SK-N-SH (cell line): ENCODE measurements at regions not wholly inside any gene's neighbourhood (a gene's known extent, or its start where the extent isn't known, plus 50 kb on each side); places are given as distances from the start of the nearest gene placed in this dataset.

Experiments
- CTCF ChIA-PET: fragments of 300-600, 350-600 bp; formaldehyde crosslinking; extraction: SDS; loops from one replicate; lab custom pipeline; 2021; lab: Yijun Ruan, JAX
- POLR2A ChIA-PET: fragments of 350-600 bp; sonication (Branson Sonifier 250); formaldehyde crosslinking; extraction: SDS; loops from one replicate; lab custom pipeline; 2020; ENCODE audit warnings: antibody characterized with exemption, inconsistent platforms; lab: Yijun Ruan, JAX
- DNase-seq: peaks from one replicate; pipeline ENCODE4 v3.0.0; 2012
- H2AFZ ChIP-seq: fragments of 200-600 bp; sonication (generic); 2 replicates; pipeline ENCODE4 v1.8.1; 2016; ENCODE audit warnings: antibody characterized with exemption, mild to moderate bottlenecking, low read depth
- H3F3A ChIP-seq: fragments of 200-600 bp; sonication (generic); replicated peaks from 2 replicates; pipeline ENCODE3; 2016; ENCODE audit warnings: antibody characterized with exemption, mild to moderate bottlenecking; ENCODE audit not compliant: insufficient read depth
- H3K27ac ChIP-seq, 2 experiments: fragments of 200-500 bp in 1 of 2; fragments of 200-600 bp in 1 of 2; sonication (Bioruptor generic) in 1 of 2; sonication (generic), shearing (Covaris generic) in 1 of 2; 2 replicates each; pipeline versions ENCODE4 v1.5.1 to v1.6.1; 2014 to 2016; ENCODE audit warnings: low read depth in 2 of 2, inconsistent platforms in 1 of 2, low read length in 1 of 2, mild to moderate bottlenecking in 1 of 2, mixed read lengths in 1 of 2
- H3K27me3 ChIP-seq: fragments of 200-600 bp; sonication (generic), shearing (Covaris generic); 2 replicates; pipeline ENCODE4 v1.6.1; 2016; ENCODE audit warnings: mixed run types; ENCODE audit not compliant: insufficient read depth
- H3K36me3 ChIP-seq, 2 experiments: fragments of 200-500 bp in 1 of 2; fragments of 200-600 bp in 1 of 2; sonication (Bioruptor generic) in 1 of 2; sonication (generic) in 1 of 2; replicated peaks in 1 of 2; 2 replicates each; pipeline versions ENCODE3 to v1.5.1; 2014 to 2016; ENCODE audit warnings: low read length in 1 of 2, mild to moderate bottlenecking in 1 of 2; ENCODE audit not compliant: insufficient read depth in 2 of 2, control insufficient read depth in 1 of 2
- H3K4me1 ChIP-seq, 2 experiments: fragments of 200-500 bp in 1 of 2; fragments of 200-600 bp in 1 of 2; sonication (Bioruptor generic) in 1 of 2; sonication (generic), shearing (Covaris generic) in 1 of 2; 2 replicates each; pipeline versions ENCODE4 v1.5.1 to v1.6.1; 2014 to 2016; ENCODE audit warnings: low read depth in 1 of 2, low read length in 1 of 2, mixed run types in 1 of 2; ENCODE audit not compliant: insufficient read depth in 2 of 2, control insufficient read depth in 1 of 2
- H3K4me2 ChIP-seq: fragments of 200-600 bp; sonication (generic), shearing (Covaris generic); 2 replicates; pipeline ENCODE4 v1.6.1; 2017; ENCODE audit warnings: mixed run types
- H3K4me3 ChIP-seq, 2 experiments: fragments of 200-500 bp in 1 of 2; fragments of 200-600 bp in 1 of 2; sonication (Bioruptor generic) in 1 of 2; sonication (generic), shearing (Covaris generic) in 1 of 2; 2 replicates each; pipeline versions ENCODE4 v1.5.1 to v1.8.1; 2014 to 2016; ENCODE audit warnings: low read depth in 2 of 2, inconsistent platforms in 1 of 2, low read length in 1 of 2, mild to moderate bottlenecking in 1 of 2, mixed read lengths in 1 of 2, moderate library complexity in 1 of 2
- H3K79me2 ChIP-seq: fragments of 200-600 bp; sonication (generic); 2 replicates; pipeline ENCODE4 v1.8.1; 2017; ENCODE audit warnings: mild to moderate bottlenecking; ENCODE audit not compliant: insufficient read depth
- H3K9ac ChIP-seq: fragments of 200-600 bp; sonication (generic); 2 replicates; pipeline ENCODE4 v1.6.1; 2017; ENCODE audit warnings: mixed run types
- H3K9me2 ChIP-seq: fragments of 200-600 bp; sonication (generic); 2 replicates; pipeline ENCODE4 v1.6.1; 2017; ENCODE audit warnings: mixed run types
- H3K9me3 ChIP-seq: fragments of 200-600 bp; sonication (generic); 2 replicates; pipeline ENCODE4 v1.6.1; 2017; ENCODE audit warnings: mixed run types, mild to moderate bottlenecking, moderate library complexity
- H4K20me1 ChIP-seq: fragments of 200-600 bp; sonication (generic); 2 replicates; pipeline ENCODE4 v1.6.1; 2017; ENCODE audit warnings: mild to moderate bottlenecking, mixed run types; ENCODE audit not compliant: insufficient read depth
- CTCF ChIP-seq: fragments of 200-600 bp; sonication (generic); IDR thresholded peaks from 2 replicates; pipeline ENCODE4 v1.6.1; 2017; ENCODE audit warnings: antibody characterized with exemption, mild to moderate bottlenecking, moderate library complexity
- EP300 ChIP-seq, 2 experiments: IDR thresholded peaks; 2 replicates each; pipeline versions ENCODE4 v1.4.0 to v1.6.1; 2012; ENCODE audit warnings: borderline replicate concordance in 1 of 2, low read depth in 1 of 2, low read length in 1 of 2
- FOXJ3 ChIP-seq: sonication (generic); formaldehyde crosslinking; IDR thresholded peaks from 2 replicates; pipeline ENCODE4 v1.5.1; 2020; ENCODE audit warnings: mild to moderate bottlenecking, missing genetic modification reagents
- GABPA ChIP-seq: IDR thresholded peaks from 2 replicates; pipeline ENCODE4 v1.4.0; 2012; ENCODE audit warnings: low read depth, mild to moderate bottlenecking
- MXI1 ChIP-seq: IDR thresholded peaks from 2 replicates; pipeline ENCODE4 v1.6.1; 2012; ENCODE audit warnings: mild to moderate bottlenecking, low read depth, low read length, improper control_type of control experiment
- RFX5 ChIP-seq: IDR thresholded peaks from 2 replicates; pipeline ENCODE4 v1.6.1; 2012; ENCODE audit warnings: mild to moderate bottlenecking, improper control_type of control experiment, low read length
- RXRA ChIP-seq: IDR thresholded peaks from 2 replicates; pipeline ENCODE4 v1.4.0; 2012; ENCODE audit warnings: low read depth, mild to moderate bottlenecking, borderline replicate concordance
- TCF12 ChIP-seq: IDR thresholded peaks from 2 replicates; pipeline ENCODE4 v1.4.0; 2012
- YY1 ChIP-seq: IDR thresholded peaks from 2 replicates; pipeline ENCODE4 v1.4.0; 2012; ENCODE audit warnings: low read depth, mild to moderate bottlenecking
- WGBS: methylation state at CpG from one replicate; pipeline ENCODE4 v1.1.6; 2017; ENCODE audit warnings: low lambda C conversion rate; 5-methylcytosine and 5-hydroxymethylcytosine counted together
- TF ChIP-seq, protein P1 (sequence below): IDR thresholded peaks from 2 replicates; pipeline ENCODE4 v1.4.0; 2012; ENCODE audit warnings: low read depth
- TF ChIP-seq, protein P2 (sequence below): IDR thresholded peaks from 2 replicates; pipeline ENCODE4 v1.4.0; 2012; ENCODE audit warnings: low read depth, borderline replicate concordance

GRCh38 chr4:107392951-107393350, 327.1 kb downstream of the PAPSS1 start:
- DNase-seq = peak; percentile 30
- H3K9me2 ChIP-seq = no peaks in the 10 kb centered on the region
- H3K27ac ChIP-seq = peak overlapping the region in 1 of 2 experiments; percentile 85; a peak in 3 of 4 replicates
- no peaks in the 10 kb centered on the region for H3K36me3 ChIP-seq
- no peak overlapping the region for H3K9ac ChIP-seq
- H3K79me2 ChIP-seq = no peaks in the 10 kb centered on the region
- H3F3A ChIP-seq = no peaks in the 10 kb centered on the region
- POLR2A ChIA-PET = no interaction called here
- H3K4me3 ChIP-seq = no peak overlapping the region
- H3K4me1 ChIP-seq = peaks cover 8 to 12% of the 10 kb centered on the region in 2 experiments; a peak in 3 of 4 replicates
- no peak for TF ChIP-seq CTCF
- no peak for TF ChIP-seq YY1
- TF ChIP-seq EP300 (IDR thresholded peaks at IDR 0.05; ENCODE audit: borderline replicate concordance in 1 of 2, low read depth in 1 of 2, low read length in 1 of 2) = peak in 1 of 2 experiments; percentile 40; a peak in 1 of 4 replicates
- TF ChIP-seq TCF12 = peak; percentile 61
- peak; percentile 28; the same call in 1 of the 2 replicates for TF ChIP-seq MXI1
- TF ChIP-seq, protein P1, sequence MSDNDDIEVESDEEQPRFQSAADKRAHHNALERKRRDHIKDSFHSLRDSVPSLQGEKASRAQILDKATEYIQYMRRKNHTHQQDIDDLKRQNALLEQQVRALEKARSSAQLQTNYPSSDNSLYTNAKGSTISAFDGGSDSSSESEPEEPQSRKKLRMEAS = 0 out of 2 replicates have a peak, but pooled peaks have one; percentile 26
- CTCF ChIA-PET = interaction anchor here (0.7 to 1.4 kb wide), 2 partner anchors 16 to 22 kb away, joined by 3 to 4 read pairs; no protein-coding TSS in a partner anchor
- 31% methylated on average over 2 of the region's 2 CpGs for WGBS
- peak overlapping the region; percentile 30; the same call in 1 of the 2 replicates for H3K4me2 ChIP-seq
- no peaks in the 10 kb centered on the region for H3K27me3 ChIP-seq
- H3K9me3 ChIP-seq = no peaks in the 10 kb centered on the region
- H4K20me1 ChIP-seq = no peaks in the 10 kb centered on the region
- H2AFZ ChIP-seq = peak overlapping the region; percentile 79

DNA sequence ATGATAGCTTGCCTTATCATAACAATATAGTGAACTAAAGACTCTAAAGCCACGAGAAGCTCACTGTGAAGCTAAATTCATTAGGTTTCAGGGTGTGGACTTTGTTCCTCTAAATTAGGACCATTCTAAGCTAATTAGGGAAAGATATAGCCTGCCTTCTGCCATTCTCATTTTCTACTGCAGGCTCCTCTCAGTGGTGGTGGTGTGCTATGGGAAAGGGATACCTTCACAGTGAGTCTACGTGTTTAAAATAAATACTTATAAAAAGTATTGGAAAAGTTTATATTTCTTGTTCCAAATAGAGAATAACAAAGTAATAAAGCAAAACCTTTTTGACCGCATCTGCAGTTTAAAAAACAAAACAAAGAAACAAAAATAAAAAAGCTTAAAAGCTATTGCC, 327.7 kb downstream of the PAPSS1 start:
- Histone ChIP-seq H3K4me2 (peak overlapping the region; percentile 30; the same call in 1 of the 2 replicates), H3K36me3 (no peaks in the 10 kb centered on the region), H3F3A (no peaks in the 10 kb centered on the region), H3K4me3 (no peak overlapping the region), H3K27me3 (no peaks in the 10 kb centered on the region), H4K20me1 (no peaks in the 10 kb centered on the region), H2AFZ (peak overlapping the region; percentile 79), H3K27ac (peak overlapping the region in 1 of 2 experiments; percentile 85; a peak in 3 of 4 replicates), H3K9me2 (no peaks in the 10 kb centered on the region), H3K9me3 (no peaks in the 10 kb centered on the region), H3K79me2 (no peaks in the 10 kb centered on the region), H3K4me1 (peaks cover 8 to 12% of the 10 kb centered on the region in 2 experiments; a peak in 3 of 4 replicates), H3K9ac (no peak overlapping the region)
- ChIA-PET CTCF (interaction anchor here (0.7 to 1.4 kb wide), 2 partner anchors 16 to 23 kb away, joined by 3 to 4 read pairs; no protein-coding TSS in a partner anchor), POLR2A (no interaction called here)
- TF ChIP-seq GABPA (no peak), FOXJ3 (CRISPR knock-in tag) (no peak), RFX5 (no peak), CTCF (no peak), RXRA (no peak)
- TF ChIP-seq, protein P2, sequence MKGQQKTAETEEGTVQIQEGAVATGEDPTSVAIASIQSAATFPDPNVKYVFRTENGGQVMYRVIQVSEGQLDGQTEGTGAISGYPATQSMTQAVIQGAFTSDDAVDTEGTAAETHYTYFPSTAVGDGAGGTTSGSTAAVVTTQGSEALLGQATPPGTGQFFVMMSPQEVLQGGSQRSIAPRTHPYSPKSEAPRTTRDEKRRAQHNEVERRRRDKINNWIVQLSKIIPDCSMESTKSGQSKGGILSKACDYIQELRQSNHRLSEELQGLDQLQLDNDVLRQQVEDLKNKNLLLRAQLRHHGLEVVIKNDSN = no peak
- WGBS = 79% methylated on average over 3 of the region's 3 CpGs
- DNase-seq = no peak
